Suprapubic skin (tissue), 4 donors: ENCODE measurements at regions not wholly inside any gene's neighbourhood (a gene's known extent, or its start where the extent isn't known, plus 50 kb on each side); places are given as distances from the start of the nearest gene placed in this dataset.

ENCODE experiments used
- CTCF ChIP-seq, 2 donors: fragments of 200-600 bp in 1 of 2; fragments of 450-650 bp in 1 of 2; sonication (generic) in 1 of 2; IDR thresholded peaks; one replicate each; pipeline ENCODE4 v1.5.1; 2016 to 2019; ENCODE audit warnings: antibody characterized with exemption in 2 of 2, mild to moderate bottlenecking in 1 of 2, moderate library complexity in 1 of 2
- POLR2A ChIP-seq, 2 donors: fragments of 450-650 bp; IDR thresholded peaks; one replicate each; pipeline ENCODE4 v1.6.1; 2017; ENCODE audit warnings: antibody characterized with exemption in 2 of 2, mild to moderate bottlenecking in 2 of 2, moderate library complexity in 2 of 2
- POLR2AphosphoS5 ChIP-seq, 3 donors: sonication (generic); formaldehyde crosslinking; IDR thresholded peaks; one replicate each; pipeline ENCODE4 v1.6.1; 2017; ENCODE audit warnings: antibody characterized with exemption in 3 of 3

- TF ChIP-seq CTCF (IDR thresholded peaks at IDR 0.05) (no peak), POLR2A (IDR thresholded peaks at IDR 0.05) (no peak), POLR2AphosphoS5 (IDR thresholded peaks at IDR 0.05) (no peak)
These were observed 400.3 kb downstream of the ZSWIM6 start for GRCh38 chr5:61732369-61732768.
